Left renal cortex interstitium (tissue), 4 donors: ENCODE measurements at regions not wholly inside any gene's neighbourhood (a gene's known extent, or its start where the extent isn't known, plus 50 kb on each side); places are given as distances from the start of the nearest gene placed in this dataset.
"Not testable (repeated sequence)": the region's sequence is repeated elsewhere in the genome, so short reads cannot be mapped to it uniquely, and the experiment has no call there.

Experiments
- DNase-seq, 4 donors: peaks; one replicate each; pipeline ENCODE4 v3.0.0-alpha.2; 2013; ENCODE audit warnings: low read depth in 4 of 4, low spot score in 2 of 4, missing footprints in 1 of 4

DNA sequence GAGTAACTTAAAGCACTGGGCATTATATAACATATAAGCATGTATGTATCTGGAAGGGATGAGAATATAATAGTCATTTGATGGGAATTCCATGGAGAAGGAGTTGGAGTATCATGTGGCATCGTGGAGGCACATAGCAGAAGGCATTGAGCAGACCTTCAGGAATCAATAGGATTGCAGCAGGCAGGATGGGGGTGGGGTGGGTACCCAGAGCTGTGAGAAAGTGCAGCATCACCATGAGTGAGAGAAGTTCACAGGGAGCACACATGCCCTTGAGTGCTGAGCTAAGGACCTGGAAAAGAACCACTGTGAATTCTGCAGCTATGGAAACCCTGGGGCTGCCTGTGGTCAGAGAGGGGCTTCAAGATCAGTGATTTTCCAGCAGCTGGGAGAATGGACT lies 57.3 kb downstream of the MED10 start:
- DNase-seq: no peak

DNA sequence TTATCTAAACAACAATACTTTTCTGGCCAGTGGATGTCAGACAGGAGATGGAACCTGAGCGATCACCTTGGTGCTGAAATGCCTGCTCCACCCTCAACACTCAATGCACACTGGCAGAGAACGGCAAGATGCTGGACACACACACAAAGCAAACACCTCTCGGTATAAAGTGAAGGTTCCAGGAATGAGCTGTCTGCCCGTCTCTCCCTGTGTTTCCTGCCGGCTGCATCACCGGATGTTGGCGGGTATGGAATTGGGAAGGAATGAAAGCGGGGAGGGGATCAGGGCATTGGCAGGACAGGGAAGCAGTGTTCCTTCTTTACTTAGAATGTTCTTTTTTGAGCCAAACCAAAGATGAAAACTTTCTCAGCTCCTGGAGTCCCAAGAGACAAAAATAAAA lies 59.2 kb downstream of the MED10 start:
- DNase-seq: no peak

DNA sequence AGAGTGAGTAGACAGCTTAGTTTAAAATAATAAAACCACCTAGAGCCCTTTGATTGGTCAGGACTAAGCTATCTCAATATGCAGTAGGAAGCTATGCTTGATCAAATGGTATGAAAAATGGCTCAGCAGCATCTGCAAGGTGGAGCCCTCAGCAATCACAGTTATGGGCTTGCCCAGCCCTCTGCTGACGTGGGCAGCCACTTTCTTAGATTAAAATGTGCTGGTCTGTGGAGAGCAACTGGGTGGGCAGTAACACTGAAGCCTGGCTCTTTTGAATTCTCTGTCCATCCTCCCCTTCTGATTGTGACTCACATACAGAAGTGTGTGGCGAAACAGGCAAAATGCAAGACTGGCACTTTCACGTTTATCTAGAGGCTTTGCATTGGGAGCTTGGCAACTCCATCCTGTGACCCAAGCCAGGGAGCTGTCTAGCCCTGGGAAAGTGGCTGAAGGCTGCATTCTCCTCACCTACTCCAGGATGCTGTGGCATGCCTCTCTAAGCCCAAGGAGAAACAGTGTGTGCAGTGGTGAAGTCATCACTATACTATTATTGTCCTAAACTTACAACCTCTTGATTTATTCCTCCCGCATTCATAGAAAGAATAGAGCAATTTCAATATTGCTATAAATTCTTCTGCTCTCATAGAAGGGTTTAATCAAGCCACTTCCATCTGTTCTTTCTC lies 61.1 kb downstream of the MED10 start:
- DNase-seq: no peak

- no peak for DNase-seq
Measured at GRCh38 chr5:6315580-6315979, 62.8 kb downstream of the MED10 start.

DNA sequence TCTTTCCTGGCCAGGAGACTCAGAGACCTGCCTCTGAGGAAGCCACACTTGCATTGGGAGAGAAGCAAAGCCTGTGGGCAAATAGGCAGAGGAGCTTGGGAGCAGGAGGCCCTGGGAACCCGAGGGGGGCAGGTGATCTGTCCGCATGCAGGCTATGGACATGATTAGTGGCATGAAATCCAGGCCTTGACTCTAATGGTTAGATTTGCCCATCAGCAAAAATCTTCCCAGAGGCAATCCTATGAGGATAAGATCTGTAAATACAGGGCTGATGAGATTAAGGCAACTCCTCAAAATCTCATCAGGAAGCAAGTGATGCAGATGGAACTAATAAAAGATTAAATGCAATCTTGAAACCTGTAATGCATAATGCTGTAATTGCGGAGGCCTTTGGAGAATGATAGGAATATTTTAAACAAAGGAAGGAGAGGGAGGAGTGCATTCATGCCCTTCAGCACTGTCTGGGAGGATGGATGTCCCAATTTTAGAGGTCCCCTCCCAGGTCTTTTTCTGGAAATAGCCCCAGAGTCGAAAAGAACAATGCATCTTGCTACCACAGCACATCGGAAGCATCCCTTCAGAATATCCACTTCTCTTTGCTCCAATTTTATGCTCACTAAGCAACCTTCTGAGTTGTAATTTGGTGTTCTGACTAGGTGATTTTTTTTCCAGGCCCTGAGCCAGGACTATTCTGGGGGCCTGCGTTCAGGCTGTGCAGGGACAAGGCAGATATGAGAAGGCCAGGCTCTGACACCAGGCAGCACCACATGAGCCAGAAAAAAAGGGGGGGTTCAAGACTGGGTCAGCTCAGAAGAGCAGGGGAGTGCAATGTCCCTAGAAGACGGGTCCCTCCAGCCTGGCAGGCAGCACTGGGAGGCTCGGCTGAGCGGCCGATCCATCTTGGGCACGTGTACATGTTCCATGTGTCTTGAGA lies 66.5 kb downstream of the MED10 start:
- no peak for DNase-seq

- no peak for DNase-seq
Measured at GRCh38 chr5:6309949-6310348, 68.4 kb downstream of the MED10 start.

DNA sequence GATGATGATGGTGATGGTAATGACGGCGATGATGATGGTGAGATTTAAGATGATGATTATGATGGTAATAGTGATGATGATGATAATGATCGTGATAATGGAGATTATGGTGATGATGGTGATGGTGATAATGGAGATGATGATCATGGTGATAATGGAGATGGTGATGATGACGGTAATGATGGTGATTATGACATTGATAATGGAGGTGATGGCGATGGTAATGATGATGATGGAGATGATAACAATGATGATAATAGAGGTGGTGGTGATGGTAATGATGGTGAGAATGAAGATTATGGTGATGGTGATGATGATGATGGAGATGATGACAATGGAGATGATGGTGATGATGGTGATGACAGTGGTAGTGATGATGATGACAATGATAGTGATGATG lies 69.7 kb downstream of the MED10 start:
- no peak for DNase-seq

- no peak for DNase-seq
Measured at GRCh38 chr5:6307304-6307703, 71.0 kb downstream of the MED10 start.

DNA sequence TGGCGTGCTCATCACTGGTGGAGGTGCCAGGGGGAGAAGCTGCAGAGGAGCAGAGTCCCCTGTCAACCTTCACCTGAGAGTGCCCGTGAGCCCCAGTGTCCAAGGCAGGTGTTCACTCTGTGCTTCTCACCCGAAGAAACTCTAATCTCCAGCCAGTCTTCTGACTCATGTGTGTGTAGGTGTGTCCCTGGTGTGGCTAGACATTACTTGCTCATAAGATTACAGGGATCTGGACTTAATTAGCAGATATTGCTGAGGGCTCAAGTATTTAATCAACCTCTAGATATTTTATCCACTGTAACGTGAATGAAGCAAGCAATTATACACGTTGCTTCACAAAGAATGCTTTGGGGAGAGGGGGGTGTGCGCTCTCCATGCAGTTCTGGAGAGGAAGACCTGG lies 72.5 kb downstream of the MED10 start:
- no peak for DNase-seq

- no peak for DNase-seq
Measured at GRCh38 chr5:6302684-6303083, 75.7 kb downstream of the MED10 start.

- DNase-seq: no peak
Measured at GRCh38 chr5:6302075-6302474, 76.3 kb downstream of the MED10 start.

GRCh38 chr5:6296524-6296923 lies 81.8 kb downstream of the MED10 start:
- DNase-seq: no peak

GRCh38 chr5:6291961-6292360 lies 86.4 kb downstream of the MED10 start:
- DNase-seq: no peak

DNA sequence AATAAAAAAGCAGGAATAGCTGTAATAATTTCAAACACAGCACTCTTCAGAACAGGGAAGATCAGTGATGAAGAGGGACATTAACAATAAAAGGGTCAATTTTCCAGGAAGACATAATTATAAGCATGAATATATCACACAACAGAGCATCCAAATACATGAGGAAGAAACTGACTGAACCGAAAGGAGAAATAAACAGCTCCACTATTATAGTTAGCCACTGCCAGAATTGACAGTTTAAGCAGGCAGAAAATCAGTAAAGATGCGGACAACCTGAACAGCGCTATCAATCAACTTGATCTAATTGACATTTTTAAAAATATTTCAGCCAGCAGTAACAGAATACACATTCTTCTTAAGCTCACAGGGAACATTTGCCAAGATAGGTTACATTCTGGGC lies 89.1 kb downstream of the MED10 start:
- DNase-seq: no peak

GRCh38 chr5:6287176-6287575 lies 91.2 kb downstream of the MED10 start:
- DNase-seq: peak in 1 of 4 donors; percentile 16

- no peak for DNase-seq
Measured at GRCh38 chr5:6286404-6286803, 91.9 kb downstream of the MED10 start.

- not testable (repeated sequence) for DNase-seq
Measured at GRCh38 chr5:6284491-6284890, 93.9 kb downstream of the MED10 start.

GRCh38 chr5:6282352-6282751 lies 96.0 kb downstream of the MED10 start:
- no peak for DNase-seq

DNA sequence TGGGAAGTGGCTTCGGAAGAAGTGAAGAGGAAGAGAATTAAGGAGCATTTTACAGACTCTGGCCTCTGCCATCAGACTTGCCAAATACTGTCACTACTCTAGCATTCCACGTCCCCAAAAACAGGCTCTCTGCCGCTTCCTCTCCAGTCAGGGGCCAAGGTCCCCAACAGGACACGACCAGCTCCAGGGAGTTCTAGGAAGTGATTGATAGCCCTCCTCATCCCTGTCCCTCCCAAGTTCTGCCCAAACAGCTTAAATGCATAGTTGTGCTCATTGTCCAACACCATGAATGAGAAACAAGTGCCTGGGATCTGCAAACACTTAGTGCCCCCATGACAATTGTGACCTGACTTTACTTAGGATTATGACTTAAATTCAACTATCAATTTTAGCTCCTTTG lies 96.5 kb downstream of the MED10 start:
- DNase-seq: no peak

DNA sequence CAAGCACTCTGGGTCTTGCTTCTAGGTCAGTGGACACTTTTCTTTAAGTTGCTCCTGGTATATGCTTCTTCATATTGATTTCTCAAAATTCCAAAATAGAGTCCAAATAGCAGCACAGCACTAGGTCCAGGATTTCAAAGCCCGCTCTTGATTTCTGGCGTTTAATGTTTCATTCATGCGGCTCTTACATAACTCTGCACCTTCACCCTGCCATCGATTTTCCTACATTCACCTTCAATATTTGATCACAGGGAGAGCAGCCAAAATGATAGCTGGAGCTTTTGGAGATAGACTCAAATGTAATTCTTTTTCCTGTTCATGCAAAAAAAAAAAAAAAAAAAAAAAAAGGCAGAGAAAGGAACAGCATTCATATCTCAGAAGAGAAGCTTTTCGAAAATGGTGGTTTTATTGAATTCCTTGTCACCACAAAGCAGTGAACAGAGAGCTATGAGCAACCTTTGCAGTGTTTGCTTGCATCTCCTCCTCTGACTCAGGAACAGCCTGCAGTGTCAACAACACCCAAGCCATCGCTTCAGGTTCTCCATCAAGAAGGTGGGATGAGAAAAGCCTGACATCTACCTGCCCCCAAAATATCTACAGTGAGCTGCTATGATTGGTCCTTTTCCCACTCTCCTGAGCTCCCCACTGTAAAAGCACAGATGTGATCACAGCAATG lies 97.8 kb downstream of the MED10 start:
- no peak for DNase-seq

- no peak for DNase-seq
Measured at GRCh38 chr5:6279607-6280006, 98.7 kb downstream of the MED10 start.
